OCI-LY7 (cell line): ENCODE measurements at regions not wholly inside any gene's neighbourhood (a gene's known extent, or its start where the extent isn't known, plus 50 kb on each side); places are given as distances from the start of the nearest gene placed in this dataset.
A peak's percentile ranks its signal among the peaks of the same experiment; 100 is the strongest.

Source experiments
- BruUV-seq: library from RNA; stranded (reverse); fragments of 400-500 nt; replicated peaks from 2 replicates; lab custom pipeline; 2021; lab: Mats Ljungman, UMichigan
- CTCF ChIA-PET: fragments of 300-600 bp; sonication (Branson Sonifier 250); formaldehyde crosslinking; loops from one replicate; lab custom pipeline; 2022; ENCODE audit warnings: antibody characterized with exemption; ENCODE audit not compliant: unreplicated experiment; lab: Charles Lee
- POLR2A ChIA-PET: fragments of 300-600 bp; sonication (Branson Sonifier 250); formaldehyde crosslinking; loops from one replicate; lab custom pipeline; 2022; ENCODE audit warnings: antibody characterized with exemption; lab: Charles Lee
- DNase-seq: peaks from one replicate; pipeline ENCODE4 v3.0.0-alpha.2; 2015; ENCODE audit warnings: low spot score
- H2AFZ ChIP-seq: fragments of 200-600 bp; sonication (generic), shearing (Covaris generic); 2 replicates; pipeline ENCODE4 v1.6.1; 2014; ENCODE audit warnings: mild to moderate bottlenecking, antibody characterized with exemption, low read length, moderate library complexity
- H3K27ac ChIP-seq: fragments of 200-600 bp; sonication (generic); 2 replicates; pipeline ENCODE4 v1.5.1; 2014; ENCODE audit warnings: mixed run types, low read depth, mild to moderate bottlenecking, moderate library complexity, low read length, inconsistent platforms; ENCODE audit not compliant: poor library complexity, severe bottlenecking
- H3K36me3 ChIP-seq: fragments of 200-600 bp; sonication (generic); 2 replicates; pipeline ENCODE4 v1.6.1; 2014; ENCODE audit warnings: mild to moderate bottlenecking, antibody characterized with exemption, low read length, moderate library complexity, mixed read lengths; ENCODE audit not compliant: insufficient read depth
- H3K4me1 ChIP-seq: fragments of 200-600 bp; sonication (generic); 2 replicates; pipeline ENCODE4 v1.5.1; 2014; ENCODE audit warnings: mild to moderate bottlenecking, low read length; ENCODE audit not compliant: insufficient read depth, poor library complexity, severe bottlenecking
- H3K4me2 ChIP-seq: fragments of 200-600 bp; sonication (generic); 2 replicates; pipeline ENCODE4 v1.6.1; 2014; ENCODE audit warnings: mild to moderate bottlenecking, low read length
- H3K4me3 ChIP-seq: fragments of 200-600 bp; sonication (generic); 2 replicates; pipeline ENCODE4 v1.5.1; 2014; ENCODE audit warnings: mild to moderate bottlenecking, low read depth, low read length; ENCODE audit not compliant: poor library complexity, severe bottlenecking
- H3K79me2 ChIP-seq: fragments of 200-600 bp; sonication (generic); 2 replicates; pipeline ENCODE4 v1.6.1; 2016; ENCODE audit warnings: low read depth, mild to moderate bottlenecking, low read length, moderate library complexity, mixed read lengths; ENCODE audit not compliant: insufficient read depth
- H3K9me2 ChIP-seq: fragments of 200-600 bp; sonication (generic); 2 replicates; pipeline ENCODE4 v1.6.1; 2016; ENCODE audit warnings: mild to moderate bottlenecking, low read length, mixed read lengths; ENCODE audit not compliant: insufficient read depth
- H3K9me3 ChIP-seq: fragments of 200-600 bp; sonication (generic); 2 replicates; pipeline ENCODE4 v1.6.1; 2014; ENCODE audit warnings: mild to moderate bottlenecking, mixed run types, low read length, mixed read lengths
- H4K20me1 ChIP-seq: fragments of 200-600 bp; sonication (generic); 2 replicates; pipeline ENCODE4 v1.6.1; 2014; ENCODE audit warnings: mild to moderate bottlenecking, antibody characterized with exemption, low read length, moderate library complexity, mixed read lengths; ENCODE audit not compliant: insufficient read depth
- EZH2phosphoT487 ChIP-seq: fragments of 200-600 bp; sonication (generic); IDR thresholded peaks from 2 replicates; pipeline ENCODE4 v1.6.1; 2018; ENCODE audit warnings: low read depth, borderline replicate concordance, mild to moderate bottlenecking, mixed run types, antibody characterized with exemption, low read length, moderate library complexity, mixed read lengths
- intact Hi-C: fragments of 100-400 bp; cut with micrococcal nuclease; formaldehyde crosslinking; loops from one replicate; pipeline ENCODE4 v1.10.0; 2022; ENCODE audit not compliant: unreplicated experiment
- TF ChIP-seq, protein P1 (sequence below): fragments of 200-600 bp; sonication (generic); conservative IDR thresholded peaks from 2 replicates; pipeline ENCODE4 v1.5.1; 2014; ENCODE audit warnings: mild to moderate bottlenecking, antibody characterized with exemption, low read length, moderate library complexity, mixed read lengths

DNA sequence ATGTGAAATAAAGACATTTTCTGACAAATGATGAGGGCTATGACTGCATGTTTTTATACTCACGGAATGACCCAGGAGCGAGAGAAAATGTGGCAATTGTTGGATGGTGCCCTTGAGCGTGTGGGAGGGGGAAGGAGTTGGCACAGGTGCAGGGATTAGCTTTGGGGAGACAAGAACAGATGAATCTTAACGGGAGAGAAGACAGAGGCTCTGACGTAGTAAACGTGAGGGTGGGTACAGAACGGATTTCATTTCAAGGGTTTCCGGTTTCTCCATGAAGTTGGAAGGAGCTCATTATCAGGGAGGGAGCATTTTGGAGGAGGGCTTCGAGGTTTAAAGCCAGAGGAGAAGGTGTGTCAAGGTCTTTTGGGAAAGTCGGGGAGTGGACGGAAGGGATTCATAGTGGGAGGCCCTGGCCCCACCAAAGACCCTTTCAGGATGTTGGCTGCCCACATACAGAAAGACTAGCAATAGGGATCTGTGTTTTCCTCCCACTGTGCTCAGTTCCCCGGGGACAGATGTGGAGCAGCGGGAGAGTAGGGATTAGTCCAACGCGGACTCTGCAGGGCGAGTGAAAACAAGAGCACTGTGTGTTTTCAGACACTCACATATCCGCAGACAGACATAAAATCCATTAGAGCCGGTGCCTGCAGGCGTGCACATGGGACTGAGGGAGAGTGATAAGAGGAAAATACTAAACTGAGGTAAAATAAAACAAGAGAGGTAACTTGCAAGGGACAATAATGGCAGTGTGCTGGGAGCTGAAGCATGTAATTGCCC is 584.1 kb downstream of the AJAP1 start:
- Histone ChIP-seq H3K27ac (no peak overlapping the region), H3K36me3 (no peaks in the 10 kb centered on the region), H3K4me1 (no peaks in the 10 kb centered on the region), H3K79me2 (no peaks in the 10 kb centered on the region), H3K9me2 (no peaks in the 10 kb centered on the region), H3K4me3 (no peak overlapping the region), H3K4me2 (no peak overlapping the region), H3K9me3 (no peaks in the 10 kb centered on the region; the same call in 1 of the 2 replicates), H4K20me1 (no peaks in the 10 kb centered on the region), H2AFZ (no peak overlapping the region)
- BruUV-seq = no TSS peak
- CTCF ChIA-PET = no interaction called here
- TF ChIP-seq, protein P1, sequence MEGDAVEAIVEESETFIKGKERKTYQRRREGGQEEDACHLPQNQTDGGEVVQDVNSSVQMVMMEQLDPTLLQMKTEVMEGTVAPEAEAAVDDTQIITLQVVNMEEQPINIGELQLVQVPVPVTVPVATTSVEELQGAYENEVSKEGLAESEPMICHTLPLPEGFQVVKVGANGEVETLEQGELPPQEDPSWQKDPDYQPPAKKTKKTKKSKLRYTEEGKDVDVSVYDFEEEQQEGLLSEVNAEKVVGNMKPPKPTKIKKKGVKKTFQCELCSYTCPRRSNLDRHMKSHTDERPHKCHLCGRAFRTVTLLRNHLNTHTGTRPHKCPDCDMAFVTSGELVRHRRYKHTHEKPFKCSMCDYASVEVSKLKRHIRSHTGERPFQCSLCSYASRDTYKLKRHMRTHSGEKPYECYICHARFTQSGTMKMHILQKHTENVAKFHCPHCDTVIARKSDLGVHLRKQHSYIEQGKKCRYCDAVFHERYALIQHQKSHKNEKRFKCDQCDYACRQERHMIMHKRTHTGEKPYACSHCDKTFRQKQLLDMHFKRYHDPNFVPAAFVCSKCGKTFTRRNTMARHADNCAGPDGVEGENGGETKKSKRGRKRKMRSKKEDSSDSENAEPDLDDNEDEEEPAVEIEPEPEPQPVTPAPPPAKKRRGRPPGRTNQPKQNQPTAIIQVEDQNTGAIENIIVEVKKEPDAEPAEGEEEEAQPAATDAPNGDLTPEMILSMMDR = no peak
- TF ChIP-seq EZH2phosphoT487 = no peak
- DNase-seq = no peak
- intact Hi-C loops = no loop called here
- POLR2A ChIA-PET = no interaction called here

DNA sequence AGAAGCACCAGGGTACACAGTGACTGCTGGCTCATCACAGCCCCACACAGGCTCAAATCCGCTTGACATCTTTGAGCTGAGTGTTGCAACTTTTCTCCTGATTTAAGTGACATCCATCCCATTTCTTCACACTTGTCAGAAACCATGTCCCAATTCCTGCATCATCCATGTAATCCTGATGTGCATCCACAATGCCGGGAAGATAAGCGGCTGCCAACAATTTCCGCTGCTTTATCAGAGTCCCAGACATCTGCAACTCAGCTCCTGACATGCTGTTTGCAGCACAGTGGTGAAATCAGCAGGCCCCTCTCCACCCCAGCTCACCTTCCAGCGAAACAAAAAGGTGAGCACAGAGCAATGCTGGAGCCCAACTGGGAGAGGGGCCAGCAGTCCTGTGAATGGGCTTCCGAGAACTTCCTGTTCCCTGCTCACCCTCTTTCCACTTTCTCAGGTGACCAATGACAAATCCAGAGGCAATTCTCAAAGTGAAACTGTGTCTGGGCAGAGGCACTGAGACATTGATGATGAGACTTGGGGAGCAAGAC is 581.0 kb downstream of the AJAP1 start:
- no peak for TF ChIP-seq EZH2phosphoT487
- TF ChIP-seq, protein P1 = no peak
- no peaks in the 10 kb centered on the region for H3K9me2 ChIP-seq
- H3K27ac ChIP-seq = no peak overlapping the region
- no peaks in the 10 kb centered on the region; the same call in 1 of the 2 replicates for H3K36me3 ChIP-seq
- BruUV-seq = no TSS peak
- no peak for DNase-seq
- intact Hi-C loops = no loop called here
- peak overlapping the region; percentile 14; the same call in 1 of the 2 replicates for H3K4me2 ChIP-seq
- CTCF ChIA-PET = no interaction called here
- peaks cover 13% of the 10 kb centered on the region for H3K4me1 ChIP-seq
- H3K4me3 ChIP-seq = no peak overlapping the region
- H4K20me1 ChIP-seq = no peaks in the 10 kb centered on the region
- peaks cover 13% of the 10 kb centered on the region for H3K9me3 ChIP-seq
- H2AFZ ChIP-seq = peak overlapping the region; percentile 26
- POLR2A ChIA-PET = interaction anchor here (1.2 kb wide), 1 partner anchor 10 kb away, joined by 4 read pairs; no protein-coding TSS in a partner anchor
- no peaks in the 10 kb centered on the region for H3K79me2 ChIP-seq

DNA sequence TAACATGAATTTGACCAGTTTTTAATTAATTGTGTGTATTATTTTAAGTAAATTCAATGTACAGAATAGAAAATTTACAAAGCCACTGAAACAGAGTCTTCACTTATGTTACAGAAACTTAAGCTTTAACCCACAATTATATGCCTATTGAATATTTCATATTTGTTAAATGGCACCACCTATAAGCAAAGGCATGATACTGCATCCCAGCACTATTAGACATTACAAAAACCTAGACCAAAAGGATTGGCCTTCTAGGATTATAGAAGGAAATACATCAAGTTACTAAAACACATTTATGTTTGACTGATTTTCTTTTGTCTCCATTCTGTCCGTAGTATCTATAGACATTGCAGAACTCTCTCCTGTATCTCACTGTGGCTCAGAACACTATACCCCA is 578.1 kb downstream of the AJAP1 start:
- H3K36me3 ChIP-seq = no peaks in the 10 kb centered on the region; the same call in 1 of the 2 replicates
- DNase-seq = no peak
- H3K79me2 ChIP-seq = no peaks in the 10 kb centered on the region
- peaks cover 36% of the 10 kb centered on the region for H3K4me1 ChIP-seq
- no peak overlapping the region for H3K4me2 ChIP-seq
- CTCF ChIA-PET = no interaction called here
- no peak for TF ChIP-seq EZH2phosphoT487
- TF ChIP-seq, protein P1 = peak; percentile 69
- no peak overlapping the region for H2AFZ ChIP-seq
- intact Hi-C loops = no loop called here
- H3K27ac ChIP-seq = no peak overlapping the region
- BruUV-seq = no TSS peak
- H3K9me3 ChIP-seq = peaks cover 13% of the 10 kb centered on the region
- no peaks in the 10 kb centered on the region for H4K20me1 ChIP-seq
- H3K4me3 ChIP-seq = no peak overlapping the region
- H3K9me2 ChIP-seq = no peaks in the 10 kb centered on the region
- POLR2A ChIA-PET = no interaction called here
